HEK293 (cell line): ENCODE measurements at regions not wholly inside any gene's neighbourhood (a gene's known extent, or its start where the extent isn't known, plus 50 kb on each side); places are given as distances from the start of the nearest gene placed in this dataset.

Experiments
- CTCF ChIA-PET: fragments of 350-600 bp; formaldehyde crosslinking; extraction: SDS; loops from one replicate; lab custom pipeline; 2021; ENCODE audit warnings: antibody characterized with exemption; lab: Yijun Ruan, JAX
- POLR2A ChIA-PET: fragments of 300-600 bp; formaldehyde crosslinking; extraction: SDS; loops from one replicate; lab custom pipeline; 2020; ENCODE audit warnings: antibody characterized with exemption, inconsistent platforms; lab: Yijun Ruan, JAX
- H3K27ac ChIP-seq: fragments of 200-500 bp; sonication (Bioruptor generic); 2 replicates; pipeline ENCODE4 v1.5.1; 2014; ENCODE audit warnings: low read depth, low read length, control low read depth, inconsistent platforms; ENCODE audit errors: extremely low read depth
- H3K36me3 ChIP-seq, 2 experiments: fragments of 200-500 bp in 1 of 2; sonication (Bioruptor generic) in 1 of 2; 1 replicate in 1 of 2; 2 replicates in 1 of 2; pipeline ENCODE4 v1.5.1; 2014 to 2017; ENCODE audit warnings: inconsistent platforms in 2 of 2, low read length in 2 of 2; ENCODE audit not compliant: control insufficient read depth in 2 of 2, insufficient read depth in 1 of 2
- H3K4me1 ChIP-seq: fragments of 200-500 bp; sonication (Bioruptor generic); 2 replicates; pipeline ENCODE4 v1.5.1; 2014; ENCODE audit warnings: mild to moderate bottlenecking, low read length, inconsistent platforms; ENCODE audit not compliant: control insufficient read depth, insufficient read depth
- H3K4me3 ChIP-seq: 2 replicates; pipeline ENCODE4 v1.5.1; 2011; ENCODE audit warnings: low read depth, mild to moderate bottlenecking, control low read depth, low read length, moderate library complexity
- H3K9me3 ChIP-seq: fragments of 200-500 bp; sonication (Bioruptor generic); 2 replicates; pipeline ENCODE4 v1.5.1; 2014; ENCODE audit warnings: low read depth, low read length, inconsistent platforms; ENCODE audit not compliant: control insufficient read depth, insufficient read depth
- EGR2 ChIP-seq: fragments of 450-650 bp; formaldehyde crosslinking; IDR thresholded peaks from 2 replicates; pipeline ENCODE4 v1.5.1; 2016; ENCODE audit warnings: low read depth, missing biosample characterization, missing genetic modification characterization
- GLI4 ChIP-seq: fragments of 450-650 bp; formaldehyde crosslinking; IDR thresholded peaks from 2 replicates; pipeline ENCODE4 v1.5.1; 2016; ENCODE audit warnings: missing biosample characterization, missing genetic modification characterization
- SP3 ChIP-seq: fragments of 450-650 bp; formaldehyde crosslinking; IDR thresholded peaks from 2 replicates; pipeline ENCODE4 v1.5.1; 2016; ENCODE audit warnings: missing biosample characterization, missing genetic modification characterization
- SP7 ChIP-seq: fragments of 450-650 bp; formaldehyde crosslinking; IDR thresholded peaks from 2 replicates; pipeline ENCODE4 v1.5.1; 2016; ENCODE audit warnings: missing biosample characterization, missing genetic modification characterization
- YY1 ChIP-seq: fragments of 450-650 bp; formaldehyde crosslinking; IDR thresholded peaks from 2 replicates; pipeline ENCODE4 v1.5.1; 2018; ENCODE audit warnings: missing biosample characterization, missing genetic modification characterization
- YY2 ChIP-seq: fragments of 450-650 bp; formaldehyde crosslinking; IDR thresholded peaks from 2 replicates; pipeline ENCODE4 v1.5.1; 2016; ENCODE audit warnings: missing biosample characterization, missing genetic modification characterization
- ZBTB7A ChIP-seq: fragments of 450-650 bp; formaldehyde crosslinking; IDR thresholded peaks from 2 replicates; pipeline ENCODE4 v1.5.1; 2016; ENCODE audit warnings: low read depth, missing biosample characterization, missing genetic modification characterization
- ZBTB8A ChIP-seq: fragments of 450-650 bp; formaldehyde crosslinking; IDR thresholded peaks from 2 replicates; pipeline ENCODE4 v1.5.1; 2016; ENCODE audit warnings: missing biosample characterization, missing genetic modification characterization
- ZIC2 ChIP-seq: fragments of 450-650 bp; formaldehyde crosslinking; IDR thresholded peaks from 2 replicates; pipeline ENCODE4 v1.5.1; 2016; ENCODE audit warnings: missing biosample characterization, missing genetic modification characterization
- ZNF175 ChIP-seq: fragments of 450-650 bp; formaldehyde crosslinking; IDR thresholded peaks from 2 replicates; pipeline ENCODE4 v1.5.1; 2016; ENCODE audit warnings: missing biosample characterization, missing genetic modification characterization
- ZNF341 ChIP-seq: fragments of 450-650 bp; formaldehyde crosslinking; IDR thresholded peaks from 2 replicates; pipeline ENCODE4; 2016; ENCODE audit warnings: low read depth, missing biosample characterization, missing genetic modification characterization
- ZNF549 ChIP-seq: fragments of 450-650 bp; IDR thresholded peaks from 2 replicates; pipeline ENCODE4 v1.5.1; 2018; ENCODE audit warnings: missing biosample characterization, missing genetic modification characterization, mild to moderate bottlenecking, inconsistent platforms, moderate library complexity
- ZNF561 ChIP-seq: fragments of 450-650 bp; IDR thresholded peaks from 2 replicates; pipeline ENCODE4 v1.5.1; 2018; ENCODE audit warnings: missing biosample characterization, missing genetic modification characterization, borderline replicate concordance
- ZNF623 ChIP-seq: fragments of 450-650 bp; formaldehyde crosslinking; IDR thresholded peaks from 2 replicates; pipeline ENCODE4 v1.5.1; 2016; ENCODE audit warnings: missing biosample characterization, missing genetic modification characterization
- ZNF626 ChIP-seq: fragments of 450-650 bp; sonication (Bioruptor Pico); formaldehyde crosslinking; IDR thresholded peaks from 2 replicates; pipeline ENCODE4 v1.5.1; 2018; ENCODE audit warnings: missing biosample characterization, missing genetic modification characterization, inconsistent platforms
- ZNF670 ChIP-seq: fragments of 450-650 bp; formaldehyde crosslinking; IDR thresholded peaks from 2 replicates; pipeline ENCODE4 v1.5.1; 2016; ENCODE audit warnings: missing biosample characterization, missing genetic modification characterization, low read depth
- TF ChIP-seq, protein P1 (sequence below): fragments of 450-650 bp; formaldehyde crosslinking; IDR thresholded peaks from 2 replicates; pipeline ENCODE4 v1.5.1; 2016; ENCODE audit warnings: missing biosample characterization, missing genetic modification characterization
- TF ChIP-seq, protein P2 (sequence below): fragments of 450-650 bp; formaldehyde crosslinking; IDR thresholded peaks from 2 replicates; pipeline ENCODE4 v1.5.1; 2016; ENCODE audit warnings: missing biosample characterization, missing genetic modification characterization
- TF ChIP-seq, protein P3 (sequence below): fragments of 450-650 bp; formaldehyde crosslinking; IDR thresholded peaks from 2 replicates; pipeline ENCODE4 v1.5.1; 2016; ENCODE audit warnings: missing biosample characterization, missing genetic modification characterization
- TF ChIP-seq, protein P4 (sequence below): fragments of 450-650 bp; formaldehyde crosslinking; IDR thresholded peaks from 2 replicates; pipeline ENCODE4 v1.5.1; 2016; ENCODE audit warnings: missing biosample characterization, missing genetic modification characterization
- TF ChIP-seq, protein P5 (sequence below): fragments of 450-650 bp; formaldehyde crosslinking; IDR thresholded peaks from 2 replicates; pipeline ENCODE4 v1.5.1; 2017; ENCODE audit warnings: missing biosample characterization, missing genetic modification characterization

DNA sequence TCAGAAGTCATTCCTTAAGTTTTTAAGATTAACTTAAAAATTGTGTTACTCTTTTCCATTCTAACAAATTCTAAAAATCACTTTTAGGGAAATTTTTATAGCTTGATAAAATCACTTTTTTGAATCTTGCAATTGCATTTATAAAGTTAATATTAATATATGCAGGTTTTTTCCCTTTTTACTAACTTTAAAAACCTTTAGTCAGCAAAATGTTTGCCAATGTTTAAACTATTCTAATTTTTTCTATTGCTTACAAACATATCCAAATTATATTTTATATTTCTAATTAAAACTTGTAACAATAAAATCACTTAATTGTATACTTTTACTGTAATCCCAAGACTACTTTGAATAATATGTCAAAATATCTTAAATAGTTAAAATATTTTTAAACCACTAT, 839.4 kb downstream of the TBL1XR1 start (continued):
- no peak for TF ChIP-seq ZBTB8A (tag by site-specific recombination)
- TF ChIP-seq, protein P1, sequence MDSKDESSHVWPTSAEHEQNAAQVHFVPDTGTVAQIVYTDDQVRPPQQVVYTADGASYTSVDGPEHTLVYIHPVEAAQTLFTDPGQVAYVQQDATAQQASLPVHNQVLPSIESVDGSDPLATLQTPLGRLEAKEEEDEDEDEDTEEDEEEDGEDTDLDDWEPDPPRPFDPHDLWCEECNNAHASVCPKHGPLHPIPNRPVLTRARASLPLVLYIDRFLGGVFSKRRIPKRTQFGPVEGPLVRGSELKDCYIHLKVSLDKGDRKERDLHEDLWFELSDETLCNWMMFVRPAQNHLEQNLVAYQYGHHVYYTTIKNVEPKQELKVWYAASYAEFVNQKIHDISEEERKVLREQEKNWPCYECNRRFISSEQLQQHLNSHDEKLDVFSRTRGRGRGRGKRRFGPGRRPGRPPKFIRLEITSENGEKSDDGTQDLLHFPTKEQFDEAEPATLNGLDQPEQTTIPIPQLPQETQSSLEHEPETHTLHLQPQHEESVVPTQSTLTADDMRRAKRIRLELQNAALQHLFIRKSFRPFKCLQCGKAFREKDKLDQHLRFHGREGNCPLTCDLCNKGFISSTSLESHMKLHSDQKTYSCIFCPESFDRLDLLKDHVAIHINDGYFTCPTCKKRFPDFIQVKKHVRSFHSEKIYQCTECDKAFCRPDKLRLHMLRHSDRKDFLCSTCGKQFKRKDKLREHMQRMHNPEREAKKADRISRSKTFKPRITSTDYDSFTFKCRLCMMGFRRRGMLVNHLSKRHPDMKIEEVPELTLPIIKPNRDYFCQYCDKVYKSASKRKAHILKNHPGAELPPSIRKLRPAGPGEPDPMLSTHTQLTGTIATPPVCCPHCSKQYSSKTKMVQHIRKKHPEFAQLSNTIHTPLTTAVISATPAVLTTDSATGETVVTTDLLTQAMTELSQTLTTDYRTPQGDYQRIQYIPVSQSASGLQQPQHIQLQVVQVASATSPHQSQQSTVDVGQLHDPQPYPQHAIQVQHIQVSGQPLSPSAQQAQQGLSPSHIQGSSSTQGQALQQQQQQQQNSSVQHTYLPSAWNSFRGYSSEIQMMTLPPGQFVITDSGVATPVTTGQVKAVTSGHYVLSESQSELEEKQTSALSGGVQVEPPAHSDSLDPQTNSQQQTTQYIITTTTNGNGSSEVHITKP (tag by site-specific recombination): no peak
- no peak for TF ChIP-seq YY2 (tag by site-specific recombination)
- TF ChIP-seq, protein P2, sequence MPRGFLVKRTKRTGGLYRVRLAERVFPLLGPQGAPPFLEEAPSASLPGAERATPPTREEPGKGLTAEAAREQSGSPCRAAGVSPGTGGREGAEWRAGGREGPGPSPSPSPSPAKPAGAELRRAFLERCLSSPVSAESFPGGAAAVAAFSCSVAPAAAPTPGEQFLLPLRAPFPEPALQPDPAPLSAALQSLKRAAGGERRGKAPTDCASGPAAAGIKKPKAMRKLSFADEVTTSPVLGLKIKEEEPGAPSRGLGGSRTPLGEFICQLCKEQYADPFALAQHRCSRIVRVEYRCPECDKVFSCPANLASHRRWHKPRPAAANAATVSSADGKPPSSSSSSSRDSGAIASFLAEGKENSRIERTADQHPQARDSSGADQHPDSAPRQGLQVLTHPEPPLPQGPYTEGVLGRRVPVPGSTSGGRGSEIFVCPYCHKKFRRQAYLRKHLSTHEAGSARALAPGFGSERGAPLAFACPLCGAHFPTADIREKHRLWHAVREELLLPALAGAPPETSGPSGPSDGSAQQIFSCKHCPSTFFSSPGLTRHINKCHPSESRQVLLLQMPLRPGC (tag by site-specific recombination): no peak

DNA sequence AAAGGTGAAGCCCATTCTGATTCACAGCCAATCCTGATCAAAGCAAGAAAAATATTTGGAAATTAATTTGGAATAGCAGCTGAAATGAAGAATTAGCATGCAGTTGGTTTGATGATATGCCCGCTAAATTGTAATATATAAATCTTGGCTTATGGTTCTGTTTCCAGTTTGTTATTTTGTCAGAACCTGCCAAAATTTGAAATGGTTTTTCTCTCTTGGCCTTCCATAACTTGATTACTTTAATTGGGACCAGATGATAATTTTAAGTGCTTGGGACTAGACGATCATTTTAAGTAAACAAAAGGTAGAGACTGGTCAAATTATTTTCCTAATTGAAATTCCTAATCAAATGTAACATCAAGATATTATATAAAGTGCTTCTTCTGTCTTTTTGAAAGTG, 842.4 kb downstream of the TBL1XR1 start:
- ChIA-PET POLR2A (no interaction called here), CTCF (no interaction called here)
- TF ChIP-seq ZNF561 (no peak), ZNF623 (tag by site-specific recombination) (no peak), ZNF626 (tag by site-specific recombination) (no peak), EGR2 (tag by site-specific recombination) (no peak), ZNF549 (no peak), ZBTB7A (tag by site-specific recombination) (no peak), ZNF341 (no peak)
- TF ChIP-seq, protein P3, sequence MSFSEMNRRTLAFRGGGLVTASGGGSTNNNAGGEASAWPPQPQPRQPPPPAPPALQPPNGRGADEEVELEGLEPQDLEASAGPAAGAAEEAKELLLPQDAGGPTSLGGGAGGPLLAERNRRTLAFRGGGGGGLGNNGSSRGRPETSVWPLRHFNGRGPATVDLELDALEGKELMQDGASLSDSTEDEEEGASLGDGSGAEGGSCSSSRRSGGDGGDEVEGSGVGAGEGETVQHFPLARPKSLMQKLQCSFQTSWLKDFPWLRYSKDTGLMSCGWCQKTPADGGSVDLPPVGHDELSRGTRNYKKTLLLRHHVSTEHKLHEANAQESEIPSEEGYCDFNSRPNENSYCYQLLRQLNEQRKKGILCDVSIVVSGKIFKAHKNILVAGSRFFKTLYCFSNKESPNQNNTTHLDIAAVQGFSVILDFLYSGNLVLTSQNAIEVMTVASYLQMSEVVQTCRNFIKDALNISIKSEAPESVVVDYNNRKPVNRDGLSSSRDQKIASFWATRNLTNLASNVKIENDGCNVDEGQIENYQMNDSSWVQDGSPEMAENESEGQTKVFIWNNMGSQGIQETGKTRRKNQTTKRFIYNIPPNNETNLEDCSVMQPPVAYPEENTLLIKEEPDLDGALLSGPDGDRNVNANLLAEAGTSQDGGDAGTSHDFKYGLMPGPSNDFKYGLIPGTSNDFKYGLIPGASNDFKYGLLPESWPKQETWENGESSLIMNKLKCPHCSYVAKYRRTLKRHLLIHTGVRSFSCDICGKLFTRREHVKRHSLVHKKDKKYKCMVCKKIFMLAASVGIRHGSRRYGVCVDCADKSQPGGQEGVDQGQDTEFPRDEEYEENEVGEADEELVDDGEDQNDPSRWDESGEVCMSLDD (tag by site-specific recombination): no peak
- Histone ChIP-seq H3K9me3 (no peaks in the 10 kb centered on the region), H3K4me3 (no peak overlapping the region), H3K27ac (no peak overlapping the region), H3K36me3 (no peaks in the 10 kb centered on the region), H3K4me1 (no peaks in the 10 kb centered on the region)

DNA sequence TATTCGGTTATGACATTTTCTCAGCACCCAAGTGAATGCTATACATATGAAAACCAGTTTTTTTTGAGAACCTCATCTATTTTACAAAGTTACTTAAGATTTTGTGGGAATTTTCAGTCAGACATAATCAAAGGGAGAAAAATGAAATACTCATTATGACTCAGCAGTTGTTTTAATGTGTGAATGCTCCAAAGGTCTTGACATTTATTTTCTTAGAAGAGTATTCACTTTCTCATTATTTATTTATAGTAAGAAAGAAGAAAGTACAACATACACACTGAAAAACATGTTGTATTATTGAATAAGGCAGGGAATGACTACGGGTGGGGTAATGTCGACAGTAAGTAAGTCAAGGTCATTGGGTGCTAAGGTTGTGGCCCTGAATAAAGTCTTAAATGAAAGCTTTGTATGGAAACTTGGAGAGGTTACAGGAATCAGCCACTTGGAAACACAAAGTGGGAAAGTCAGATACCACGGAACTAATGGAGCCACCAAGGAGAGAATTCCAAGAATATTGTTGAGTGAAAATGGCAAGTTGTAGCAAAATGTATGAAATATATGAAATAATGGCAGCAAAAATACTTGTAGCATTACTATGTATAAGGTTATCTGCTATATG, 844.5 kb downstream of the TBL1XR1 start:
- CTCF ChIA-PET: no interaction called here
- H3K36me3 ChIP-seq: no peaks in the 10 kb centered on the region
- no peak overlapping the region for H3K27ac ChIP-seq
- H3K4me3 ChIP-seq: no peak overlapping the region
- POLR2A ChIA-PET: no interaction called here
- H3K9me3 ChIP-seq: no peaks in the 10 kb centered on the region
- H3K4me1 ChIP-seq: no peaks in the 10 kb centered on the region
- TF ChIP-seq, protein P4, sequence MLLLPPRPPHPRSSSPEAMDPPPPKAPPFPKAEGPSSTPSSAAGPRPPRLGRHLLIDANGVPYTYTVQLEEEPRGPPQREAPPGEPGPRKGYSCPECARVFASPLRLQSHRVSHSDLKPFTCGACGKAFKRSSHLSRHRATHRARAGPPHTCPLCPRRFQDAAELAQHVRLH (tag by site-specific recombination): no peak
- TF ChIP-seq GLI4 (no peak), ZNF175 (tag by site-specific recombination) (no peak), SP3 (no peak), ZNF670 (tag by site-specific recombination) (no peak), ZIC2 (tag by site-specific recombination) (no peak), SP7 (no peak), YY1 (tag by site-specific recombination) (no peak)
- TF ChIP-seq, protein P5, sequence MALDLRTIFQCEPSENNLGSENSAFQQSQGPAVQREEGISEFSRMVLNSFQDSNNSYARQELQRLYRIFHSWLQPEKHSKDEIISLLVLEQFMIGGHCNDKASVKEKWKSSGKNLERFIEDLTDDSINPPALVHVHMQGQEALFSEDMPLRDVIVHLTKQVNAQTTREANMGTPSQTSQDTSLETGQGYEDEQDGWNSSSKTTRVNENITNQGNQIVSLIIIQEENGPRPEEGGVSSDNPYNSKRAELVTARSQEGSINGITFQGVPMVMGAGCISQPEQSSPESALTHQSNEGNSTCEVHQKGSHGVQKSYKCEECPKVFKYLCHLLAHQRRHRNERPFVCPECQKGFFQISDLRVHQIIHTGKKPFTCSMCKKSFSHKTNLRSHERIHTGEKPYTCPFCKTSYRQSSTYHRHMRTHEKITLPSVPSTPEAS (tag by site-specific recombination): no peak
